ENCODE measurements at regions not wholly inside any gene's neighbourhood (a gene's known extent, or its start where the extent isn't known, plus 50 kb on each side); places are given as distances from the start of the nearest gene placed in this dataset.
"Not testable (repeated sequence)": the region's sequence is repeated elsewhere in the genome, so short reads cannot be mapped to it uniquely, and the experiment has no call there.

- DNase-seq (ENCODE audit: low read depth) = not testable (repeated sequence)
Measured at GRCh38 chr1:144031550-144031949, 59.8 kb upstream of the FAM72C start.

- DNase-seq (ENCODE audit: low read depth) = not testable (repeated sequence)
Measured at GRCh38 chr1:144026022-144026421, 54.2 kb upstream of the FAM72C start.

- DNase-seq (ENCODE audit: low read depth) = not testable (repeated sequence)
Measured at GRCh38 chr1:144021690-144022384, 50.1 kb upstream of the FAM72C start.

All from renal cortical epithelial cell (primary cell).